AG08395 (cell line): ENCODE measurements at regions not wholly inside any gene's neighbourhood (a gene's known extent, or its start where the extent isn't known, plus 50 kb on each side); places are given as distances from the start of the nearest gene placed in this dataset.
"Not testable (repeated sequence)": the region's sequence is repeated elsewhere in the genome, so short reads cannot be mapped to it uniquely, and the experiment has no call there.

Experiments used
- DNase-seq: peaks from one replicate; pipeline ENCODE4 v3.0.0; 2012; ENCODE audit warnings: mixed read lengths, low spot score

- no peak for DNase-seq
Observed at GRCh38 chr1:4215391-4215790, 315.3 kb upstream of the C1orf174 start.

GRCh38 chr1:4216231-4216630 is 316.2 kb upstream of the C1orf174 start:
- no peak for DNase-seq

GRCh38 chr1:4218619-4219018 is 318.5 kb upstream of the C1orf174 start:
- DNase-seq, result no peak

- DNase-seq, result no peak
Observed at GRCh38 chr1:4219111-4219510, 319.0 kb upstream of the C1orf174 start.

GRCh38 chr1:4219826-4220225 is 319.8 kb upstream of the C1orf174 start:
- DNase-seq, result no peak

GRCh38 chr1:4220362-4220761 is 320.3 kb upstream of the C1orf174 start:
- DNase-seq, result no peak

- DNase-seq, result no peak
Observed at GRCh38 chr1:4221107-4221506, 321.0 kb upstream of the C1orf174 start.

- no peak for DNase-seq
Observed at GRCh38 chr1:4224684-4225467, 324.8 kb upstream of the C1orf174 start.

- no peak for DNase-seq
Observed at GRCh38 chr1:4227986-4228385, 327.9 kb upstream of the C1orf174 start.

- no peak for DNase-seq
Observed at GRCh38 chr1:4253935-4254334, 353.9 kb upstream of the C1orf174 start.

GRCh38 chr1:4256351-4256750 is 356.3 kb upstream of the C1orf174 start:
- no peak for DNase-seq

- DNase-seq, result not testable (repeated sequence)
Observed at GRCh38 chr1:4258146-4258777, 358.2 kb upstream of the C1orf174 start.

- no peak for DNase-seq
Observed at GRCh38 chr1:4261327-4261726, 361.3 kb upstream of the C1orf174 start.

GRCh38 chr1:4262665-4263064 is 362.6 kb upstream of the C1orf174 start:
- no peak for DNase-seq

GRCh38 chr1:4263699-4264098 is 363.6 kb upstream of the C1orf174 start:
- DNase-seq, result no peak

GRCh38 chr1:4265836-4266235 is 365.8 kb upstream of the C1orf174 start:
- no peak for DNase-seq

- DNase-seq, result no peak
Observed at GRCh38 chr1:4267381-4268261, 367.5 kb upstream of the C1orf174 start.

GRCh38 chr1:4268262-4268888 is 368.3 kb upstream of the C1orf174 start:
- DNase-seq, result no peak

- no peak for DNase-seq
Observed at GRCh38 chr1:4268889-4269284, 368.8 kb upstream of the C1orf174 start.

GRCh38 chr1:4269330-4269729 is 369.3 kb upstream of the C1orf174 start:
- DNase-seq, result no peak

- no peak for DNase-seq
Observed at GRCh38 chr1:4269952-4270570, 370.0 kb upstream of the C1orf174 start.
